DOHH2 (cell line): ENCODE measurements at regions not wholly inside any gene's neighbourhood (a gene's known extent, or its start where the extent isn't known, plus 50 kb on each side); places are given as distances from the start of the nearest gene placed in this dataset.

Source experiments
- H3F3A ChIP-seq: fragments of 200-600 bp; sonication (generic), shearing (Covaris generic); 2 replicates; pipeline ENCODE4 v1.6.0; 2016; ENCODE audit warnings: antibody characterized with exemption, mild to moderate bottlenecking; ENCODE audit not compliant: control insufficient read depth, insufficient read depth
- H3K27ac ChIP-seq: fragments of 200-600 bp; sonication (generic); 2 replicates; pipeline ENCODE4 v1.5.1; 2014; ENCODE audit warnings: low read depth, mild to moderate bottlenecking, low read length, moderate library complexity
- H3K27me3 ChIP-seq: fragments of 200-600 bp; sonication (generic); 2 replicates; pipeline ENCODE4 v1.6.1; 2014; ENCODE audit warnings: mild to moderate bottlenecking, low read length, mixed read lengths; ENCODE audit not compliant: control insufficient read depth
- H3K36me3 ChIP-seq: fragments of 200-600 bp; sonication (generic); 2 replicates; pipeline ENCODE4 v1.6.1; 2014; ENCODE audit warnings: mild to moderate bottlenecking, low read length, moderate library complexity, mixed read lengths; ENCODE audit not compliant: control insufficient read depth
- H3K4me1 ChIP-seq: fragments of 200-600 bp; sonication (generic); 2 replicates; pipeline ENCODE4 v1.6.1; 2014; ENCODE audit warnings: mild to moderate bottlenecking, low read length, mixed read lengths; ENCODE audit not compliant: control insufficient read depth
- H3K4me2 ChIP-seq: fragments of 200-600 bp; sonication (generic); 2 replicates; pipeline ENCODE4 v1.6.0; 2014; ENCODE audit warnings: mild to moderate bottlenecking, low read length, moderate library complexity
- H3K4me3 ChIP-seq: fragments of 200-600 bp; sonication (generic); 2 replicates; pipeline ENCODE4 v1.5.1; 2014; ENCODE audit warnings: mild to moderate bottlenecking, low read length, mixed read lengths
- H3K79me2 ChIP-seq: fragments of 200-600 bp; sonication (generic); 2 replicates; pipeline ENCODE4 v1.6.1; 2014; ENCODE audit warnings: mild to moderate bottlenecking, low read length, mixed read lengths; ENCODE audit not compliant: control insufficient read depth
- H3K9me2 ChIP-seq: fragments of 200-600 bp; sonication (generic); replicated peaks from 2 replicates; pipeline ENCODE4 v1.6.1; 2014; ENCODE audit warnings: mild to moderate bottlenecking, low read length, mixed read lengths; ENCODE audit not compliant: control insufficient read depth
- H3K9me3 ChIP-seq: fragments of 200-600 bp; sonication (generic); 2 replicates; pipeline ENCODE4 v1.6.1; 2014; ENCODE audit warnings: antibody characterized with exemption, low read length, mixed read lengths; ENCODE audit not compliant: control insufficient read depth, insufficient read depth
- H4K20me1 ChIP-seq: fragments of 200-600 bp; sonication (generic); 2 replicates; pipeline ENCODE4 v1.6.0; 2014; ENCODE audit warnings: low read depth, mild to moderate bottlenecking, antibody characterized with exemption, low read length, moderate library complexity; ENCODE audit not compliant: control insufficient read depth, insufficient read depth
- EZH2phosphoT487 ChIP-seq: fragments of 200-600 bp; sonication (generic); IDR thresholded peaks from 2 replicates; pipeline ENCODE4 v1.6.1; 2017; ENCODE audit warnings: borderline replicate concordance, mild to moderate bottlenecking, antibody characterized with exemption, low read length, moderate library complexity, mixed read lengths
- TF ChIP-seq, protein P1 (sequence below): fragments of 200-600 bp; sonication (generic); IDR thresholded peaks from one replicate; pipeline ENCODE4 v1.5.1; 2014; ENCODE audit warnings: antibody characterized with exemption, mild to moderate bottlenecking, low read depth, low read length; ENCODE audit not compliant: poor library complexity, severe bottlenecking

DNA sequence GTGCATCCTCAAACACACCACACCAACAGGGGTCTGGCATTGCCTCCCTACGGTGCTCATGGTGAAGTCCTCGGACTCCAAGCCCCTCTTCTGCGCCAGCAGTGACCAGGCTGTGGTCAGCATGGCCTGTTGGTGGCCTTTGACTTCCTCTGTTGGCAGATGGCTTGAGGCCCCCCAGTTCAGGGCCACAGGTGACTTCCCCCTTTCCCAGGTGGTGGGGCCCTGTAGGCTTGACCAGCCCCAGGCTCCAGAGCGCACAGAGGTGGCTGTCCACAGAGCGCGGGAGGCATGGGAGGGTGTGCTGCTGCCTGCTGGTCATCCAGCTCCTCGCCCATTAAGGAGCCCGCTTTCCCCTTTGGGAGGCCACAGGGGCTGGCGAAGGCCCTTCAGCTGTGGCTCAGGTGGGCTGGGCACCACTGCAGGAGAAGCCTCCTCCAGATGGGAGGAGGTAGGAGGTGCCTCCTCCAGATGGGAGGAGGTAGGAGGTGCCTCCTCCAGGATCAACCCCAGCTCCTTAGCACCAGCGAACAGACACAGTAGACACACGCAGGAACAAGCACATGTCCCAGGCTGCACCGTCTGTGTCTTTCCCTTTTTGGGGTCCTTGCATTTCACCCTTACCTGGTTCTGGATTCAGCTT lies 52.1 kb upstream of the BHLHE23 start:
- no peak overlapping the region for H3K27ac ChIP-seq
- no peak overlapping the region for H3K4me2 ChIP-seq
- no peaks in the 10 kb centered on the region for H3K36me3 ChIP-seq
- H3K4me1 ChIP-seq: peaks cover 4% of the 10 kb centered on the region
- TF ChIP-seq, protein P1, sequence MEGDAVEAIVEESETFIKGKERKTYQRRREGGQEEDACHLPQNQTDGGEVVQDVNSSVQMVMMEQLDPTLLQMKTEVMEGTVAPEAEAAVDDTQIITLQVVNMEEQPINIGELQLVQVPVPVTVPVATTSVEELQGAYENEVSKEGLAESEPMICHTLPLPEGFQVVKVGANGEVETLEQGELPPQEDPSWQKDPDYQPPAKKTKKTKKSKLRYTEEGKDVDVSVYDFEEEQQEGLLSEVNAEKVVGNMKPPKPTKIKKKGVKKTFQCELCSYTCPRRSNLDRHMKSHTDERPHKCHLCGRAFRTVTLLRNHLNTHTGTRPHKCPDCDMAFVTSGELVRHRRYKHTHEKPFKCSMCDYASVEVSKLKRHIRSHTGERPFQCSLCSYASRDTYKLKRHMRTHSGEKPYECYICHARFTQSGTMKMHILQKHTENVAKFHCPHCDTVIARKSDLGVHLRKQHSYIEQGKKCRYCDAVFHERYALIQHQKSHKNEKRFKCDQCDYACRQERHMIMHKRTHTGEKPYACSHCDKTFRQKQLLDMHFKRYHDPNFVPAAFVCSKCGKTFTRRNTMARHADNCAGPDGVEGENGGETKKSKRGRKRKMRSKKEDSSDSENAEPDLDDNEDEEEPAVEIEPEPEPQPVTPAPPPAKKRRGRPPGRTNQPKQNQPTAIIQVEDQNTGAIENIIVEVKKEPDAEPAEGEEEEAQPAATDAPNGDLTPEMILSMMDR: no peak
- TF ChIP-seq EZH2phosphoT487: no peak
- no peaks in the 10 kb centered on the region for H3K27me3 ChIP-seq
- peaks cover 8% of the 10 kb centered on the region; the same call in 1 of the 2 replicates for H3K9me3 ChIP-seq
- peaks cover 9% of the 10 kb centered on the region; the same call in 1 of the 2 replicates for H3F3A ChIP-seq
- no peaks in the 10 kb centered on the region for H3K79me2 ChIP-seq
- H4K20me1 ChIP-seq: no peaks in the 10 kb centered on the region
- no peak overlapping the region for H3K4me3 ChIP-seq
- no peaks in the 10 kb centered on the region for H3K9me2 ChIP-seq

DNA sequence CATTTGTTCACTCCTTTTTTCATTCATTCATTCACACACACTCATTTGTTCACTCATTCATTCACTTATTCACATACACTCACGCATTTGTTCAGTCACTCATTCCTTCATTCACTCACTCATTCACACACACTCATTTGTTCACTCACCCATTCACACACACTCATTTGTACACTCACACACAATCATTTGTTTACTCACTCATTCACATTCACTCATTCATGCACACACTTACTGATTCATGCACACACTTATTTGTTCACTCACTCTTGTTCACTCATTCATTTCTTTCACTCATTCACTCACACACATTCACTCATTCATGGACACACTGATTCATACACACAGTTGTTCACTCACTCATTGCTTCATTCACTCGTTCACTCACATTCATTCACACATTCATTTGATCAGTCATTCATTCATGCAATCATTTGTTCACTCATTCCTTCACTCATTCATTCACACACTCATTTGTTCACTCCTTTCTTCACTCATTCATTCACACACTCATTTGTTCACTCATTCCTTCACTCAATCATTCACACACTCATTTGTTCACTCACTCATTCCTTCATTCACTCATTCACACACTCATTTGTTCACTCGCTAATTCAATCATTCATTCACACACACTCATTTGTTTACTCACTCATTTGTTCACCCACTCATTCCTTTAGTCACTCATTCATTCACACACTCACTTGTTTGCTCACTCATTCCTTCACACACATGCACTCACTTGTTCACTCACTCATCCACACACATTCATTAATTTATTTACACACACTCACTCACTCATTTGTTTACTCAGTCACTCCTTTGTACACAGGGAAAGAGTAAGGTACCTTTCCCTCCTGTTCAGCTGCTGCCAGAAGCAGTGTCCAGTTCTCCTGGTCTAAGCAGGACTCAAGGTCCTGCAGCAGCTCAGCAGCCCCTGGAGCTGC lies 50.7 kb upstream of the BHLHE23 start:
- H3K27me3 ChIP-seq: no peaks in the 10 kb centered on the region

DNA sequence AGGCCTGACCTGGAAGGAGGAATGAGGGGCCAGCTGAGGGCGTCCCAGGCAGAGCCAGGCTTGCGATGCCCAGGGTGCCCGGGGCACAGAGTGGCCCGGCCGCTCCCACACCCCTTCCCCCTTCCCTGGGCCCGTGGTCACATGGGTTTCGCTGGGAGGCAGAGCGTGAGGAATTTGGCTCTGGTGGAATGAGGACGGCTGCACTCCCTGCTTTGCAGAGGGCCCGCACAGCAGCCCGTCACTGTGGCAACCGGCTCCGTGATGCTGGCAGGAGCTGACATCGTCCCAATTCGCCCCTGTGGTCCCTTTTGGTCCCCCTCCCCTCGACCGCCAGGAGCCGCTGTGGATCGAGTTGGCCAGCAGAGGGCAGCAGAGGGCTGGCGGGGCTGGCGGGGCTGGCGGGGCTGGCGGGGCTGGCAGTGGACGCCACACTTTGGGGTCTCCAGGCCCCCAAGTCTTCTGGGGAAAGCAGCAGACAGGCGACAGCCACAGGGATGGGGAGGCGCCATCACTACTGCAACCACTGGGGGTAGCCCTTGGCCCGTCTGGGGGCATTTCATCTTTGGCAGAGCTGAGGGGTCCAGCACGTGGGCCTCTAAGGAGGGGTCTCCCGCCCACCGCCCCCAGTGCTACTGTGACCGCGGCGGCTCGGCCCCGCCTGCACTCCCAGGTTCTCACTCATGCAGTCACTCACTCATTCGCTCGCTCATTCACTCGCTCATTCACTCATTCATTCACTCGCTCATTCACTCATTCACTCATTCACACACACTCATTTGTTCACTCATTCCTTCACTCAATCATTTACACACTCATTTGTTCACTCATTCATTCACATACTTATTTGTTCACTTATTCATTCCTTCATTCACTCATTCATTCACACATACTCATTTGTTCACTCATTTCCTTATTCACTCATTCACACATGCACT lies 49.7 kb upstream of the BHLHE23 start:
- Histone ChIP-seq H3K4me2 (peak overlapping the region; percentile 10; the same call in 1 of the 2 replicates), H3K9me3 (peaks cover 8% of the 10 kb centered on the region; the same call in 1 of the 2 replicates), H3K9me2 (no peaks in the 10 kb centered on the region), H3K27ac (no peak overlapping the region), H3K4me1 (peaks cover 4% of the 10 kb centered on the region), H3F3A (peaks cover 9% of the 10 kb centered on the region; the same call in 1 of the 2 replicates), H3K36me3 (no peaks in the 10 kb centered on the region), H3K79me2 (no peaks in the 10 kb centered on the region), H3K4me3 (no peak overlapping the region), H3K27me3 (no peaks in the 10 kb centered on the region), H4K20me1 (no peaks in the 10 kb centered on the region)
- TF ChIP-seq, protein P1: peak; percentile 96
- no peak for TF ChIP-seq EZH2phosphoT487

More for the DNA sequence above, 50.7 kb upstream of the BHLHE23 start:
- H3K4me1 ChIP-seq: peaks cover 4% of the 10 kb centered on the region
- H4K20me1 ChIP-seq: no peaks in the 10 kb centered on the region
- no peak overlapping the region for H3K4me2 ChIP-seq
- H3K4me3 ChIP-seq: no peak overlapping the region
- no peaks in the 10 kb centered on the region for H3K79me2 ChIP-seq
- peaks cover 9% of the 10 kb centered on the region; the same call in 1 of the 2 replicates for H3F3A ChIP-seq
- TF ChIP-seq, protein P1: no peak
- TF ChIP-seq EZH2phosphoT487: no peak
- no peaks in the 10 kb centered on the region for H3K36me3 ChIP-seq
- peaks cover 8% of the 10 kb centered on the region; the same call in 1 of the 2 replicates for H3K9me3 ChIP-seq
- H3K9me2 ChIP-seq: no peaks in the 10 kb centered on the region
- no peak overlapping the region for H3K27ac ChIP-seq
